CD8-positive, alpha-beta memory T cell (primary cell): ENCODE measurements at regions not wholly inside any gene's neighbourhood (a gene's known extent, or its start where the extent isn't known, plus 50 kb on each side); places are given as distances from the start of the nearest gene placed in this dataset.
"Not testable (repeated sequence)": the region's sequence is repeated elsewhere in the genome, so short reads cannot be mapped to it uniquely, and the experiment has no call there.

Experiments
- CTCF ChIA-PET: fragments of 350-600 bp; sonication (Branson Sonifier 250); formaldehyde crosslinking; loops from one replicate; lab custom pipeline; 2021; ENCODE audit warnings: antibody characterized with exemption; lab: Charles Lee
- POLR2A ChIA-PET: fragments of 350-600 bp; sonication (Branson Sonifier 250); formaldehyde crosslinking; loops from one replicate; lab custom pipeline; 2021; ENCODE audit warnings: antibody characterized with exemption; lab: Charles Lee
- DNase-seq, 5 donors: peaks; one replicate each; pipeline versions ENCODE4 v3.0.0 to v3.0.0-alpha.2; 2020 to 2022; ENCODE audit warnings: mixed read lengths in 1 of 5
- H3K27ac ChIP-seq: one replicate; pipeline ENCODE4 v1.7.0; 2013; ENCODE audit warnings: low read depth, mild to moderate bottlenecking, low read length, moderate library complexity
- H3K27me3 ChIP-seq: 2 replicates; pipeline ENCODE4 v1.7.0; 2013; ENCODE audit warnings: low read length, mild to moderate bottlenecking; ENCODE audit not compliant: insufficient read depth, poor library complexity, severe bottlenecking
- H3K36me3 ChIP-seq: 2 replicates; pipeline ENCODE4 v1.7.0; 2013; ENCODE audit warnings: mild to moderate bottlenecking, low read length, moderate library complexity; ENCODE audit not compliant: insufficient read depth
- H3K4me1 ChIP-seq: 2 replicates; pipeline ENCODE4 v1.7.0; 2013; ENCODE audit warnings: mild to moderate bottlenecking, low read length, moderate library complexity; ENCODE audit not compliant: insufficient read depth
- H3K4me3 ChIP-seq: 2 replicates; pipeline ENCODE4 v1.7.0; 2013; ENCODE audit warnings: mild to moderate bottlenecking, low read length
- H3K9me3 ChIP-seq: 2 replicates; pipeline ENCODE4 v1.7.0; 2013; ENCODE audit warnings: mild to moderate bottlenecking, low read length
- H3K27ac Mint-ChIP-seq, 8 donors: one replicate each; pipeline ENCODE4 v1.8.0; 2020 to 2021; ENCODE audit warnings: mixed read lengths in 8 of 8, mild to moderate bottlenecking in 6 of 8, inconsistent platforms in 3 of 8, moderate library complexity in 3 of 8
- H3K27me3 Mint-ChIP-seq, 2 donors: one replicate each; pipeline ENCODE4 v1.8.0; 2020 to 2021; ENCODE audit warnings: mixed read lengths in 2 of 2, mild to moderate bottlenecking in 1 of 2, moderate library complexity in 1 of 2
- H3K36me3 Mint-ChIP-seq, 3 donors: one replicate each; pipeline ENCODE4 v1.8.0; 2020 to 2021; ENCODE audit warnings: mixed read lengths in 3 of 3, inconsistent platforms in 1 of 3, mild to moderate bottlenecking in 1 of 3
- H3K4me1 Mint-ChIP-seq, 3 donors: one replicate each; pipeline ENCODE4 v1.8.0; 2020 to 2021; ENCODE audit warnings: mixed read lengths in 3 of 3, inconsistent platforms in 1 of 3, mild to moderate bottlenecking in 1 of 3
- H3K4me3 Mint-ChIP-seq, 7 donors: one replicate each; pipeline ENCODE4 v1.8.0; 2020 to 2021; ENCODE audit warnings: mixed read lengths in 7 of 7, mild to moderate bottlenecking in 6 of 7, moderate library complexity in 4 of 7, inconsistent platforms in 2 of 7
- H3K9me3 Mint-ChIP-seq, 5 donors: one replicate each; pipeline ENCODE4 v1.8.0; 2020 to 2022; ENCODE audit warnings: mixed read lengths in 5 of 5, mild to moderate bottlenecking in 3 of 5, moderate library complexity in 2 of 5, inconsistent platforms in 1 of 5

DNA sequence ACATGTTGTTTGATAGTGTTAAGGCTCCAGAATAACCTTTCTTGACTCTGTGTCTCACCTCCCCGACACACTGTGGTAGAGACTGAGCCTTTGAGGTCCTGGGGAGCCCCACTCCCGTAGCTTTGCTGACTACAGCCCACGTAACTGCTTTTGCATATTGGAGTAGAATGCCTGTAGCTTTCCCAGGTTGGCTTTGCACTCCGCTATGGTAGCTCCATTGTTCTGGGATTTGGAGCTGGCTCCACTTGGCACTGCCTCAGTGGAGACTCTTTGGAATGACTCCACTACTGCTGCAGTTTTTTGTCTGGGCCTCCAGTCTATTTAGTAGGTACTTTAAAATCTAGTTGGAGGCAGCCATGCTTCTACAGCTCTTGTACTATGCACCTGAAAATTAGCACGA lies 56.2 kb upstream of the ANXA1 start:
- Mint-ChIP-seq H3K27me3 (no peaks in the 10 kb centered on the region), H3K4me3 (no peak overlapping the region), H3K9me3 (no peaks in the 10 kb centered on the region), H3K27ac (no peak overlapping the region), H3K4me1 (peaks cover 6 to 16% (median 6%) of the 10 kb centered on the region in 3 donors), H3K36me3 (peaks cover 0 to 4% (median 0%) of the 10 kb centered on the region in 3 donors)
- Histone ChIP-seq H3K27me3 (no peaks in the 10 kb centered on the region), H3K36me3 (no peaks in the 10 kb centered on the region), H3K9me3 (no peaks in the 10 kb centered on the region), H3K4me3 (no peak overlapping the region), H3K4me1 (no peaks in the 10 kb centered on the region), H3K27ac (no peak overlapping the region)
- CTCF ChIA-PET = interaction anchor here (1.1 to 1.8 kb wide), 2 partner anchors 12 to 13 kb away, joined by 3 to 6 read pairs; no protein-coding TSS in a partner anchor
- DNase-seq = no peak
- POLR2A ChIA-PET = interaction anchor here (0.5 kb wide), 1 partner anchor 78 kb away, joined by 6 read pairs; no protein-coding TSS in a partner anchor

DNA sequence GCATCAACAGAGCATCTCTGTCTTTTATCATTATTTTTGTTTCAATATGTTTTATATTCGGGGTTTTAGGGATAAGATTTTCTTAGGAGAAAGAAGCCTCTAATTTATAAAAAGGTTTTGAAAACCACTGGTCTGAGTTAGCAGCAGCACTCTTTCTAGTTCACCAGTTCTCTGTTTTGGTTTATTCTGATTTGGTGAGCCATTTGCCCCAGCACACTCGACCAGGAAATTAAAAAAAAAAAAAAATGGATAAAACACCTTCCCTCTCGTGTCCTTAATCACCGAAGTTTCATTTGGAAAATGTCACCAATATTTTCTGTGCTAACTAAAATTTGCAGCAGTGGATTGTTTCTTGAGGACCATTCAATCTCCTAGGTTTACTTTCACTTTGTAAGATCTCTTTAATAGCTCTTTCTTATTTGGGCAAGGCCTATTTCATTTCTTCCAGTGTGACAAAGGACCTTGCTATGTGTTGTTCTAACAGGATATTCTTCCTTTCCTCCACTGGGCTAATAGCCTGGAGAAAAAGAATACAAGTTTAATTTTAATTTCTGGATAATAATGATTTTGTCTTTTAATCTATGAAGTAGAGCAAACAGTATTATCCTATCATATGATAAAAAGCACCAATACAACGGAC lies 57.8 kb upstream of the ANXA1 start:
- Histone ChIP-seq H3K4me1 (no peaks in the 10 kb centered on the region), H3K9me3 (no peaks in the 10 kb centered on the region), H3K27me3 (no peaks in the 10 kb centered on the region), H3K36me3 (no peaks in the 10 kb centered on the region), H3K4me3 (no peak overlapping the region), H3K27ac (no peak overlapping the region)
- Mint-ChIP-seq H3K36me3 (peaks cover 0 to 4% (median 0%) of the 10 kb centered on the region in 3 donors), H3K9me3 (no peaks in the 10 kb centered on the region), H3K27me3 (peaks cover 3 to 9% of the 10 kb centered on the region in 2 donors), H3K4me3 (peak overlapping the region in 6 of 7 donors; percentile 42 to 71 (median 54)), H3K27ac (peak overlapping the region in 2 of 8 donors; percentile 13 to 79), H3K4me1 (peaks cover 6 to 16% (median 6%) of the 10 kb centered on the region in 3 donors)
- ChIA-PET POLR2A (no interaction called here), CTCF (no interaction called here)
- no peak for DNase-seq

DNA sequence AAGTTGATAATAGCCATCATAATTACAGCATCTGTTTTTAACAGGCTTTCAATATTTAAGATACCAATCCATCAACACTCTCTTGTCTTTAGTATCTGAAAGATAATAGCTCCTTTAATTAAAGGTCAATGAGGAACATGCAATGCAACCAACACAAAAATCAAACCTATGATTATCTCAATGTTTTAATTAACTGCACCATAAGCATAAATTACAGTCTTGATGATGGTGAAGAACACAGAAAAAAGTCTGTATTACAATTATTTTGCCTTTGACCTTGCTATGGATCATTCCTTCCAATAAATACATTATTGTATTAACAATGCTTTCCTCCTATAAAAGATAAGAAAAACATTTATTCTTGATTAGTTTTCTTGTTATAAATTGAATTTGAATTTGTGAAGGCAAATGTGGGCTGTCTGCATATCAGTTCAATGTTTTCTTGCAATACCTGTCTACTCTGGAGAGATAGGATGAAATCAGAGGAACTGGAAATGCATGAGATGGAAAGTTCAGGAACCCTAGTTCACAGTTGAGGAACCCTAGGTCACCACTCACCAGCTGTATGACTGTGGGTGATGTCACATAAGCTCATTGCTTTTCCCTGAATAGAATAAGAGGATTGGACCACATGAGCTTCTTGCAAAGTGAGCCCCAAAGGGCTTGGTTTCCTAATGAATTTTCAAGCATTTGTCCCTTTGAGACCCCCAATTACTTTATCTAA lies 58.5 kb upstream of the ANXA1 start:
- DNase-seq = no peak
- Mint-ChIP-seq H3K4me3 (peak overlapping the region in 3 of 7 donors; percentile 62 to 71 (median 68)), H3K36me3 (peaks cover 0 to 4% (median 0%) of the 10 kb centered on the region in 3 donors), H3K4me1 (peaks cover 6 to 16% (median 6%) of the 10 kb centered on the region in 3 donors), H3K27me3 (peaks cover 3 to 16% of the 10 kb centered on the region in 2 donors), H3K27ac (peak overlapping the region in 1 of 8 donors; percentile 79), H3K9me3 (no peaks in the 10 kb centered on the region)
- CTCF ChIA-PET = no interaction called here
- POLR2A ChIA-PET = no interaction called here
- H3K9me3 ChIP-seq = no peaks in the 10 kb centered on the region
- H3K36me3 ChIP-seq = no peaks in the 10 kb centered on the region
- no peak overlapping the region for H3K4me3 ChIP-seq
- no peaks in the 10 kb centered on the region for H3K27me3 ChIP-seq
- H3K4me1 ChIP-seq = no peaks in the 10 kb centered on the region
- no peak overlapping the region for H3K27ac ChIP-seq

- H3K27ac ChIP-seq = no peak overlapping the region
- Mint-ChIP-seq H3K27ac (no peak overlapping the region), H3K27me3 (peaks cover 7 to 24% of the 10 kb centered on the region in 2 donors), H3K36me3 (peaks cover 0 to 4% (median 0%) of the 10 kb centered on the region in 3 donors), H3K4me1 (peaks cover 6 to 16% (median 6%) of the 10 kb centered on the region in 3 donors), H3K4me3 (no peak overlapping the region), H3K9me3 (no peaks in the 10 kb centered on the region)
- no peaks in the 10 kb centered on the region for H3K36me3 ChIP-seq
- H3K4me3 ChIP-seq = no peak overlapping the region
- CTCF ChIA-PET = no interaction called here
- no peak for DNase-seq
- no peaks in the 10 kb centered on the region for H3K4me1 ChIP-seq
- no peaks in the 10 kb centered on the region for H3K9me3 ChIP-seq
- POLR2A ChIA-PET = no interaction called here
- H3K27me3 ChIP-seq = no peaks in the 10 kb centered on the region
Measured at GRCh38 chr9:73091909-73092308, 59.8 kb upstream of the ANXA1 start.

DNA sequence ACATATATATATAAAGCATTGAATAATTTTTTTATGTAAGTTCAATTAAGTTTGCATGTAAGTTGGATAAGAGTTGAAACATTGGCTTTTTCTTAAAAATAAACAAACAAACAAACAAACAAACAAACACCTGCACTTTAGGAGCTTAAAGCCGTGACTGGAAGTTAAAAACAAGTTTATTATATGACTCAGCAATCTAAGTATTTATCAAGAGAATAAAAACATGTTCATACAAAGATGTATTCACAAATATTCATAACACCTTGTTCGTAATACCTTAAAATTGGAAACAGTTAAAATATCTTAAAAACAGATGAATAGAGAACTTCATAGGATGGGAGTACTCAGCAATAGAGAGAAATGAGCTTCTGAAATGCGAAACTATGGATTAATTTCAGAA lies 61.5 kb upstream of the ANXA1 start:
- no peaks in the 10 kb centered on the region for H3K36me3 Mint-ChIP-seq
- CTCF ChIA-PET = interaction anchor here (1.6 kb wide), 1 partner anchor 17 kb away, joined by 5 read pairs; no protein-coding TSS in a partner anchor
- peaks cover 7 to 32% of the 10 kb centered on the region in 2 donors for H3K27me3 Mint-ChIP-seq
- H3K9me3 Mint-ChIP-seq = no peaks in the 10 kb centered on the region
- no peaks in the 10 kb centered on the region for H3K4me1 ChIP-seq
- H3K4me3 Mint-ChIP-seq = no peak overlapping the region
- H3K4me3 ChIP-seq = no peak overlapping the region
- H3K27me3 ChIP-seq = no peaks in the 10 kb centered on the region
- POLR2A ChIA-PET = no interaction called here
- peaks cover 6 to 16% (median 6%) of the 10 kb centered on the region in 3 donors for H3K4me1 Mint-ChIP-seq
- H3K36me3 ChIP-seq = no peaks in the 10 kb centered on the region
- H3K27ac ChIP-seq = no peak overlapping the region
- no peaks in the 10 kb centered on the region for H3K9me3 ChIP-seq
- H3K27ac Mint-ChIP-seq = no peak overlapping the region
- DNase-seq = no peak

GRCh38 chr9:73089304-73089985 lies 62.2 kb upstream of the ANXA1 start:
- Histone ChIP-seq H3K36me3 (no peaks in the 10 kb centered on the region), H3K9me3 (no peaks in the 10 kb centered on the region), H3K27ac (no peak overlapping the region), H3K4me1 (no peaks in the 10 kb centered on the region), H3K27me3 (no peaks in the 10 kb centered on the region), H3K4me3 (no peak overlapping the region)
- DNase-seq = no peak
- no peak overlapping the region for H3K4me3 Mint-ChIP-seq
- H3K9me3 Mint-ChIP-seq = no peaks in the 10 kb centered on the region
- CTCF ChIA-PET = interaction anchor here (0.6 to 1.6 kb wide), 2 partner anchors 8 to 18 kb away, joined by 3 to 5 read pairs; no protein-coding TSS in a partner anchor
- peaks cover 6 to 10% (median 6%) of the 10 kb centered on the region in 3 donors for H3K4me1 Mint-ChIP-seq
- no peak overlapping the region for H3K27ac Mint-ChIP-seq
- H3K36me3 Mint-ChIP-seq = no peaks in the 10 kb centered on the region
- POLR2A ChIA-PET = no interaction called here
- H3K27me3 Mint-ChIP-seq = peaks cover 7 to 32% of the 10 kb centered on the region in 2 donors

GRCh38 chr9:73087876-73088275 lies 63.8 kb upstream of the ANXA1 start:
- H3K4me3 Mint-ChIP-seq = not testable (repeated sequence)
- peaks cover 9 to 32% of the 10 kb centered on the region in 2 donors for H3K27me3 Mint-ChIP-seq

DNA sequence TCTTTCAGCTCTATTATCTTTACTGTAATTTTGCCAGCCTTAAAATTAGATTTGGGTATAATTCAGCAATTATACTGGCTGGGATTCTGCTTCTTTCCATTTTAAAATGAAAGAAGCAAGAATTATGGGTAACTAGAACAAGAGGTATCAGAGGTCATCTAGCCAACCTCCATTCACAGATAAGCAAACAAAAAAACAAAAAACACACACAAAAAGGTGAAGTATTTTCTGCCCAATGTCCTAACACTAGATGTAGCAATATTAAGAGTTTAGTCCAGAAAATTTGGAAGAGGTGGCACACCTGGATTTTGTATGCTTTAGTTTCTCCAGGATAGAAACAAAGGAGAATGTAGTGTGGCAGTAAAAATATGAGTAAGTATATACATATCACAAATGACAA lies 68.1 kb upstream of the ANXA1 start:
- no peaks in the 10 kb centered on the region for H3K9me3 Mint-ChIP-seq
- POLR2A ChIA-PET = no interaction called here
- no peaks in the 10 kb centered on the region for H3K27me3 ChIP-seq
- H3K9me3 ChIP-seq = no peaks in the 10 kb centered on the region
- H3K36me3 ChIP-seq = no peaks in the 10 kb centered on the region
- no peaks in the 10 kb centered on the region for H3K4me1 ChIP-seq
- H3K27me3 Mint-ChIP-seq = peaks cover 8 to 39% of the 10 kb centered on the region in 2 donors
- CTCF ChIA-PET = no interaction called here
- peak overlapping the region in 1 of 7 donors; percentile 13 for H3K4me3 Mint-ChIP-seq
- H3K27ac ChIP-seq = no peak overlapping the region
- H3K4me3 ChIP-seq = no peak overlapping the region
- no peak for DNase-seq
- no peaks in the 10 kb centered on the region for H3K36me3 Mint-ChIP-seq
- H3K27ac Mint-ChIP-seq = no peak overlapping the region
- no peaks in the 10 kb centered on the region for H3K4me1 Mint-ChIP-seq

More at GRCh38 chr9:73087876-73088275, 63.8 kb upstream of the ANXA1 start:
- DNase-seq, H3K9me3 ChIP-seq, H3K4me1 ChIP-seq, H3K36me3 Mint-ChIP-seq, H3K4me3 ChIP-seq, H3K9me3 Mint-ChIP-seq, H3K27ac Mint-ChIP-seq, POLR2A ChIA-PET, H3K4me1 Mint-ChIP-seq, H3K27ac ChIP-seq, CTCF ChIA-PET, H3K36me3 ChIP-seq, H3K27me3 ChIP-seq: not testable (repeated sequence)
